ENCODE measurements at regions not wholly inside any gene's neighbourhood (a gene's known extent, or its start where the extent isn't known, plus 50 kb on each side); places are given as distances from the start of the nearest gene placed in this dataset.

- no peak for TF ChIP-seq CTCF (IDR thresholded peaks at IDR 0.05)
- no peak for TF ChIP-seq POLR2A (IDR thresholded peaks at IDR 0.05)
Measured at GRCh38 chr13:76216729-76217128, 580.6 kb downstream of the LMO7 start.

All from body of pancreas (tissue), 4 donors.